ENCODE measurements at regions not wholly inside any gene's neighbourhood (a gene's known extent, or its start where the extent isn't known, plus 50 kb on each side); places are given as distances from the start of the nearest gene placed in this dataset.

DNA sequence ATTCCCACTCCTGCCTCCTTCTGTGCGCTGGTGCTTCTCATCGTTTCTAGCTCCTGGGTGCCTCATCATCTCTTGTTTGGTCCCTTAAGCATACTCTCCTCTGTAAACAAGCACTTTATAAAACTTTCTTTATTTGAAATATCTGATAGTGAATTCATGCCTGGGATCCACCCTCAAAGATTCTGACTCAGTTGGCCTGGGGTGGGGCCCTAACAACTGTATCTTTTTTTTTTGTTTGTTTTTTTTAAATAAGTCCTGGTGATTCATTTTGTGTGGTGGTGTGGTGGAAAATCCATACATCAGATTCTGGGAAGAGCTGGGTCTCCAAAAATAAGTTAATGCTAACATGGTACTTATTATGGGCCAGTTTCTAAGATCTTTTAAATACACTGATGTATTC lies 678.3 kb downstream of the TOX3 start:
- H3F3A ChIP-seq (ENCODE audit: low read depth): no peaks in the 10 kb centered on the region
- TF ChIP-seq, protein P1, sequence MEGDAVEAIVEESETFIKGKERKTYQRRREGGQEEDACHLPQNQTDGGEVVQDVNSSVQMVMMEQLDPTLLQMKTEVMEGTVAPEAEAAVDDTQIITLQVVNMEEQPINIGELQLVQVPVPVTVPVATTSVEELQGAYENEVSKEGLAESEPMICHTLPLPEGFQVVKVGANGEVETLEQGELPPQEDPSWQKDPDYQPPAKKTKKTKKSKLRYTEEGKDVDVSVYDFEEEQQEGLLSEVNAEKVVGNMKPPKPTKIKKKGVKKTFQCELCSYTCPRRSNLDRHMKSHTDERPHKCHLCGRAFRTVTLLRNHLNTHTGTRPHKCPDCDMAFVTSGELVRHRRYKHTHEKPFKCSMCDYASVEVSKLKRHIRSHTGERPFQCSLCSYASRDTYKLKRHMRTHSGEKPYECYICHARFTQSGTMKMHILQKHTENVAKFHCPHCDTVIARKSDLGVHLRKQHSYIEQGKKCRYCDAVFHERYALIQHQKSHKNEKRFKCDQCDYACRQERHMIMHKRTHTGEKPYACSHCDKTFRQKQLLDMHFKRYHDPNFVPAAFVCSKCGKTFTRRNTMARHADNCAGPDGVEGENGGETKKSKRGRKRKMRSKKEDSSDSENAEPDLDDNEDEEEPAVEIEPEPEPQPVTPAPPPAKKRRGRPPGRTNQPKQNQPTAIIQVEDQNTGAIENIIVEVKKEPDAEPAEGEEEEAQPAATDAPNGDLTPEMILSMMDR (conservative IDR thresholded peaks at IDR 0.05; ENCODE audit: low read length): no peak
- TF ChIP-seq EZH2phosphoT487 (IDR thresholded peaks at IDR 0.05; ENCODE audit: borderline replicate concordance): no peak
- no peaks in the 10 kb centered on the region for H3K4me1 ChIP-seq (ENCODE audit: insufficient read depth, low read length, poor library complexity, severe bottlenecking)
- no peaks in the 10 kb centered on the region for H3K27me3 ChIP-seq (ENCODE audit: insufficient read depth, low read length, poor library complexity, severe bottlenecking)
- no peaks in the 10 kb centered on the region for H4K20me1 ChIP-seq (ENCODE audit: insufficient read depth, low read length, poor library complexity, severe bottlenecking)
- H3K9ac ChIP-seq (ENCODE audit: low read depth, low read length, poor library complexity, severe bottlenecking): no peak overlapping the region
- H3K4me3 ChIP-seq (ENCODE audit: low read length, poor library complexity, severe bottlenecking): no peak overlapping the region
- H3K4me2 ChIP-seq (ENCODE audit: low read depth, low read length, poor library complexity, severe bottlenecking): no peak overlapping the region
- H3K79me2 ChIP-seq (ENCODE audit: insufficient read depth, low read length): no peaks in the 10 kb centered on the region
- no peaks in the 10 kb centered on the region for H3K36me3 ChIP-seq (ENCODE audit: insufficient read depth, low read length)
- no peaks in the 10 kb centered on the region for H3K9me2 ChIP-seq (replicated peaks; ENCODE audit: low read depth, low read length)
- no peak overlapping the region for H2AFZ ChIP-seq (ENCODE audit: low read length)
- no peaks in the 10 kb centered on the region; the same call in 1 of the 2 replicates for H3K9me3 ChIP-seq (ENCODE audit: insufficient read depth, low read depth, low read length)

DNA sequence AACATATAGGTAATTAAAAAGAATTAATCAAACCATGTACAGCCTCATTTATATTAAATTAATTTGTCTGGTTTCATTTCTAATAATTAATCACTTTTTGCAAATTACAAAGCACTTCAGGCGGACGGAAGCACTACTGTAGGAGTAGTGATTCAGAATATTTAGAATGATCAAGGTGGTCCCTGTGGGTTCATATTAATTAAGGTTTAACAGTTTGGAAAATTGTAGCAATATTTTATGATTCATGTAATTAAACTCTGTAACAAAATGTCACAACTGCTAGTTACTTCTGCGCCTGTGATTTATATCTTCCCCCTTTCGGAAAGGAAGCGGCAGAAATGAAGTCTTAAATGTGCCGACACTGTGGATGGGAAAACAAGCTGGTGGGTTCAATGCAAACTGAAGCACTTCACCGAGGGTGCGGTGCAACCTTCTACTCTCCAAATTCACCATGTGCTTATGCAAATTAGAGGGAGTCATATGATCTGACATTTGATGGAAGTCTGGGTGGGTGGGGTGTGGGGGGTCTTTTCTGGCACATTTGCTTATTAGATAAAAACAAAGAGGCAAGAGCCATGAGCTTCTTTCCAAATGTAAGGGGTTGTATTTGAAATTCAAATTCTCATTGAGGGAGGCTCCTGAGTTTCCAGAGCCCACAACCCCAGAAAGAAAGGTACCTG lies 679.4 kb downstream of the TOX3 start:
- Histone ChIP-seq H3K9ac (ENCODE audit: low read depth, low read length, poor library complexity, severe bottlenecking) (no peak overlapping the region), H3K4me2 (ENCODE audit: low read depth, low read length, poor library complexity, severe bottlenecking) (no peak overlapping the region), H3K9me3 (ENCODE audit: insufficient read depth, low read depth, low read length) (no peaks in the 10 kb centered on the region; the same call in 1 of the 2 replicates), H2AFZ (ENCODE audit: low read length) (no peak overlapping the region), H3K79me2 (ENCODE audit: insufficient read depth, low read length) (no peaks in the 10 kb centered on the region), H3K9me2 (replicated peaks; ENCODE audit: low read depth, low read length) (no peaks in the 10 kb centered on the region), H3K4me3 (ENCODE audit: low read length, poor library complexity, severe bottlenecking) (no peak overlapping the region), H3K27me3 (ENCODE audit: insufficient read depth, low read length, poor library complexity, severe bottlenecking) (no peaks in the 10 kb centered on the region), H4K20me1 (ENCODE audit: insufficient read depth, low read length, poor library complexity, severe bottlenecking) (no peaks in the 10 kb centered on the region), H3F3A (ENCODE audit: low read depth) (no peaks in the 10 kb centered on the region), H3K4me1 (ENCODE audit: insufficient read depth, low read length, poor library complexity, severe bottlenecking) (no peaks in the 10 kb centered on the region), H3K36me3 (ENCODE audit: insufficient read depth, low read length) (no peaks in the 10 kb centered on the region)
- TF ChIP-seq, protein P1 (conservative IDR thresholded peaks at IDR 0.05; ENCODE audit: low read length): no peak
- TF ChIP-seq EZH2phosphoT487 (IDR thresholded peaks at IDR 0.05; ENCODE audit: borderline replicate concordance): no peak

DNA sequence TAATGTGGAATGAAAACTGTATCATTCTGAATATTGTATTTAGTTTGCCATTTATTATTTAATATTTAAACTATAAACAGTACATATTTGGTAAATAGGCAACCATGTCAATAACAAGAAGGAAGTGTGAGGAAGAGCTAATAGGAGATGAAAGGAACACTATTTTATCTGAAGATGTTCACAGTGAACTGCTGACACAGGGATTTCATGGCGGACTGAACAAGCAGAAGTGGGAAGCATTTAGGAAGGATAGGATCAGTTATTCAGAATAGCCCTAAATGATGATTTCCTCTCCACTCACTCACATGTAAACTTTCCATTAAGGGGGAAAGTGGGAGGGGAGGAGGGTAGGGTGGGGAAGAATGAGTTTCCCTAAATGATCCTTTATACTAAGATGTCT lies 682.4 kb downstream of the TOX3 start:
- no peaks in the 10 kb centered on the region for H3K36me3 ChIP-seq (ENCODE audit: insufficient read depth, low read length)
- H3K79me2 ChIP-seq (ENCODE audit: insufficient read depth, low read length): no peaks in the 10 kb centered on the region
- H3K4me3 ChIP-seq (ENCODE audit: low read length, poor library complexity, severe bottlenecking): no peak overlapping the region
- H3K4me2 ChIP-seq (ENCODE audit: low read depth, low read length, poor library complexity, severe bottlenecking): no peak overlapping the region
- H3K9ac ChIP-seq (ENCODE audit: low read depth, low read length, poor library complexity, severe bottlenecking): no peak overlapping the region
- H3K27me3 ChIP-seq (ENCODE audit: insufficient read depth, low read length, poor library complexity, severe bottlenecking): no peaks in the 10 kb centered on the region
- H2AFZ ChIP-seq (ENCODE audit: low read length): no peak overlapping the region
- no peaks in the 10 kb centered on the region; the same call in 1 of the 2 replicates for H3K9me3 ChIP-seq (ENCODE audit: insufficient read depth, low read depth, low read length)
- TF ChIP-seq, protein P1 (conservative IDR thresholded peaks at IDR 0.05; ENCODE audit: low read length): no peak
- H4K20me1 ChIP-seq (ENCODE audit: insufficient read depth, low read length, poor library complexity, severe bottlenecking): no peaks in the 10 kb centered on the region
- no peaks in the 10 kb centered on the region for H3K4me1 ChIP-seq (ENCODE audit: insufficient read depth, low read length, poor library complexity, severe bottlenecking)
- no peaks in the 10 kb centered on the region for H3K9me2 ChIP-seq (replicated peaks; ENCODE audit: low read depth, low read length)
- H3F3A ChIP-seq (ENCODE audit: low read depth): no peaks in the 10 kb centered on the region
